HG03039 (cell line): ENCODE measurements at regions not wholly inside any gene's neighbourhood (a gene's known extent, or its start where the extent isn't known, plus 50 kb on each side); places are given as distances from the start of the nearest gene placed in this dataset.
"Not testable (repeated sequence)": the region's sequence is repeated elsewhere in the genome, so short reads cannot be mapped to it uniquely, and the experiment has no call there.

Source experiments
- ATAC-seq: cut with Tn5 transposase; IDR thresholded peaks from one replicate; pipeline ENCODE4 v1.9.1; 2021; ENCODE audit warnings: mild to moderate bottlenecking, moderate library complexity; ENCODE audit not compliant: unreplicated experiment

- ATAC-seq = no peak
Observed at GRCh38 chr3:153889905-153890334, 231.3 kb upstream of the ARHGEF26 start.

- no peak for ATAC-seq
Observed at GRCh38 chr3:153892126-153892525, 229.1 kb upstream of the ARHGEF26 start.

- ATAC-seq = no peak
Observed at GRCh38 chr3:153894857-153895256, 226.3 kb upstream of the ARHGEF26 start.

GRCh38 chr3:153896197-153896596 lies 225.0 kb upstream of the ARHGEF26 start:
- no peak for ATAC-seq

- no peak for ATAC-seq
Observed at GRCh38 chr3:153897025-153897723, 224.0 kb upstream of the ARHGEF26 start.

GRCh38 chr3:153897842-153898241 lies 223.3 kb upstream of the ARHGEF26 start:
- peak; percentile 66 for ATAC-seq

GRCh38 chr3:153901152-153901551 lies 220.0 kb upstream of the ARHGEF26 start:
- ATAC-seq = no peak

GRCh38 chr3:153901991-153902390 lies 219.2 kb upstream of the ARHGEF26 start:
- no peak for ATAC-seq

- ATAC-seq = no peak
Observed at GRCh38 chr3:153903430-153903829, 217.8 kb upstream of the ARHGEF26 start.

- no peak for ATAC-seq
Observed at GRCh38 chr3:153906366-153906765, 214.8 kb upstream of the ARHGEF26 start.

GRCh38 chr3:153910387-153910786 lies 210.8 kb upstream of the ARHGEF26 start:
- ATAC-seq = no peak

- no peak for ATAC-seq
Observed at GRCh38 chr3:153911116-153911515, 210.1 kb upstream of the ARHGEF26 start.

- ATAC-seq = no peak
Observed at GRCh38 chr3:153919773-153920172, 201.4 kb upstream of the ARHGEF26 start.

GRCh38 chr3:153921826-153922225 lies 199.4 kb upstream of the ARHGEF26 start:
- ATAC-seq = no peak

- no peak for ATAC-seq
Observed at GRCh38 chr3:153925841-153926514, 195.2 kb upstream of the ARHGEF26 start.

GRCh38 chr3:153927107-153927506 lies 194.1 kb upstream of the ARHGEF26 start:
- ATAC-seq = no peak

- no peak for ATAC-seq
Observed at GRCh38 chr3:153928851-153929250, 192.3 kb upstream of the ARHGEF26 start.

- not testable (repeated sequence) for ATAC-seq
Observed at GRCh38 chr3:153933481-153933880, 187.7 kb upstream of the ARHGEF26 start.

- ATAC-seq = no peak
Observed at GRCh38 chr3:153944084-153944483, 177.1 kb upstream of the ARHGEF26 start.

- no peak for ATAC-seq
Observed at GRCh38 chr3:153951276-153951675, 169.9 kb upstream of the ARHGEF26 start.

- no peak for ATAC-seq
Observed at GRCh38 chr3:153952091-153952490, 169.1 kb upstream of the ARHGEF26 start.

- no peak for ATAC-seq
Observed at GRCh38 chr3:153956613-153957012, 164.6 kb upstream of the ARHGEF26 start.
